Stomach (tissue), 8 donors: ENCODE measurements at regions not wholly inside any gene's neighbourhood (a gene's known extent, or its start where the extent isn't known, plus 50 kb on each side); places are given as distances from the start of the nearest gene placed in this dataset.

Source experiments
- DNase-seq, 2 donors: peaks; one replicate each; pipeline versions ENCODE4 v3.0.0 to v3.0.0-alpha.2; 2013 to 2019
- H3K27ac ChIP-seq, 5 donors: fragments of 200-600 bp in 4 of 5; sonication (generic) in 4 of 5; one replicate each; pipeline ENCODE4 v1.5.1; 2013 to 2019; ENCODE audit warnings: mild to moderate bottlenecking in 1 of 5, moderate library complexity in 1 of 5
- H3K27me3 ChIP-seq, 3 donors: fragments of 200-600 bp; sonication (generic); one replicate each; pipeline ENCODE4 v1.5.1; 2017 to 2019; ENCODE audit warnings: mixed run types in 1 of 3
- H3K36me3 ChIP-seq, 4 donors: fragments of 200-600 bp; sonication (generic); 1 replicate in 3 of 4; 2 replicates in 1 of 4; pipeline ENCODE4 v1.5.1; 2016 to 2019
- H3K4me1 ChIP-seq, 4 donors: fragments of 200-600 bp; sonication (generic); one replicate each; pipeline ENCODE4 v1.5.1; 2016 to 2019
- H3K4me3 ChIP-seq, 4 donors: fragments of 200-600 bp; sonication (generic) in 3 of 4; one replicate each; pipeline ENCODE4 v1.5.1; 2016 to 2019; ENCODE audit warnings: mild to moderate bottlenecking in 1 of 4
- H3K9me3 ChIP-seq, 4 donors: fragments of 200-600 bp; sonication (generic); one replicate each; pipeline ENCODE4 v1.5.1; 2016 to 2019
- EP300 ChIP-seq: sonication (generic); formaldehyde crosslinking; IDR thresholded peaks from one replicate; pipeline ENCODE4 v1.6.1; 2017; ENCODE audit warnings: antibody characterized with exemption
- POLR2A ChIP-seq, 4 donors: fragments of 450-650 bp; IDR thresholded peaks; one replicate each; pipeline ENCODE4 v1.6.1; 2016; ENCODE audit warnings: antibody characterized with exemption in 4 of 4, control low read depth in 2 of 4, mild to moderate bottlenecking in 1 of 4, moderate library complexity in 1 of 4
- POLR2AphosphoS5 ChIP-seq, 3 donors: sonication (generic); formaldehyde crosslinking; IDR thresholded peaks; one replicate each; pipeline ENCODE4 v1.6.1; 2016; ENCODE audit warnings: antibody characterized with exemption in 3 of 3
- WGBS, 5 donors: extraction: QIAGEN DNeasy Blood & Tissue Kit in 3 of 5; methylation state at CpG; one replicate each; pipeline versions ENCODE4 v1.1.5 to v1.1.7; 2013 to 2018; 5-methylcytosine and 5-hydroxymethylcytosine counted together
- intact Hi-C: fragments of 100-400 bp; cut with DNase I; formaldehyde crosslinking; loops from one replicate; pipeline ENCODE4 v1.15.1; 2023; ENCODE audit warnings: low total_unique reads
- TF ChIP-seq, protein P1 (sequence below), 7 experiments: fragments of 450-650 bp in 4 of 7; fragments of 200-600 bp in 3 of 7; sonication (generic) in 3 of 7; IDR thresholded peaks; one replicate each; pipeline ENCODE4 v1.5.1; 2016 to 2019; ENCODE audit warnings: antibody characterized with exemption in 7 of 7, control low read depth in 2 of 7, mild to moderate bottlenecking in 1 of 7
- donor health status: healthy with polysubstance abuse.
- donor health status: Bipolar disorder and iron deficiency.
- donor health status: healthy.

DNA sequence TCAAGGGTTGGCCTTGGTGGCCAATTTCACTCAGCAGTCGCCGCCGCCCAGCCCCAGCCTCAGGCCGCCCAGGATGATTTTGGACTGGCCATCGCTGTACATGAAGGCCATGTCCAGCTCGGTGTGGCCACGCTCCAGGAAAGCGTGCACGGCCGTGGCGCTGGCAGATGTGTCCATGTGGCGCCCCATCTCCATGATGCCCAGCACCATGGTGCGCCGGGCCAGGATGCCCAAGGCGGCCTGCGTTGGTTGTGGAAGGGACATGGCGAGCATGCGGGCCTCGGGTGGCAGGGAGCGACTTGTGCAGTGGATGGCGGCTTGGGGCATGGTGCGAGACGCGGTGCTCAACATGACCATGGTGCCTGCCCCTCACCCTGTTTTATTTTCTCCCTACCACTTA is 55.4 kb downstream of the ZCCHC12 start:
- Histone ChIP-seq H3K4me3 (no peak overlapping the region), H3K36me3 (no peaks in the 10 kb centered on the region), H3K27me3 (no peaks in the 10 kb centered on the region), H3K9me3 (no peaks in the 10 kb centered on the region), H3K27ac (no peak overlapping the region), H3K4me1 (no peaks in the 10 kb centered on the region)
- 93 to 98% (median 94%) methylated on average over 8 to 24 of the region's 24 CpGs for WGBS, 5 donors
- intact Hi-C loops: no loop called here
- TF ChIP-seq POLR2AphosphoS5 (IDR thresholded peaks at IDR 0.05) (no peak), POLR2A (IDR thresholded peaks at IDR 0.05) (no peak), EP300 (no peak)
- TF ChIP-seq, protein P1, sequence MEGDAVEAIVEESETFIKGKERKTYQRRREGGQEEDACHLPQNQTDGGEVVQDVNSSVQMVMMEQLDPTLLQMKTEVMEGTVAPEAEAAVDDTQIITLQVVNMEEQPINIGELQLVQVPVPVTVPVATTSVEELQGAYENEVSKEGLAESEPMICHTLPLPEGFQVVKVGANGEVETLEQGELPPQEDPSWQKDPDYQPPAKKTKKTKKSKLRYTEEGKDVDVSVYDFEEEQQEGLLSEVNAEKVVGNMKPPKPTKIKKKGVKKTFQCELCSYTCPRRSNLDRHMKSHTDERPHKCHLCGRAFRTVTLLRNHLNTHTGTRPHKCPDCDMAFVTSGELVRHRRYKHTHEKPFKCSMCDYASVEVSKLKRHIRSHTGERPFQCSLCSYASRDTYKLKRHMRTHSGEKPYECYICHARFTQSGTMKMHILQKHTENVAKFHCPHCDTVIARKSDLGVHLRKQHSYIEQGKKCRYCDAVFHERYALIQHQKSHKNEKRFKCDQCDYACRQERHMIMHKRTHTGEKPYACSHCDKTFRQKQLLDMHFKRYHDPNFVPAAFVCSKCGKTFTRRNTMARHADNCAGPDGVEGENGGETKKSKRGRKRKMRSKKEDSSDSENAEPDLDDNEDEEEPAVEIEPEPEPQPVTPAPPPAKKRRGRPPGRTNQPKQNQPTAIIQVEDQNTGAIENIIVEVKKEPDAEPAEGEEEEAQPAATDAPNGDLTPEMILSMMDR (IDR thresholded peaks at IDR 0.05): no peak
- no peak for DNase-seq

DNA sequence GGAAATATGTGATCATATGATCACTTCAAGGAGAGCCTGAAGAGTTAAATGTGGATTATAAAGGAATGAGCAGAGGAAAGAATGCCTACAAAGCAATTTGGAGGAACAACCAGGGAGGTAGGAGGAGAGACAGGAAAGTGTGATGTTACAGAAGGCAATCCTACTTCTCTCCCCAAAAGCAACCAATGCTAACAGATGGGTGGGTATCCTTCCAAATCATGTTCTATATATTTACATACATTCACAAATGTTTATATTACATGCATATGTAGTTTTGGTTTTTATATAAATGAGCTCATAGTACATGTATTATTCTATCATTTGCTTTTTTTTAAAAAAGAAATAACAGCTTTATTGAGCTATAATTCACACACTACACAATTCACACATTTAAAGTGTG is 56.0 kb downstream of the ZCCHC12 start:
- Histone ChIP-seq H3K36me3 (no peaks in the 10 kb centered on the region), H3K4me1 (no peaks in the 10 kb centered on the region), H3K9me3 (no peaks in the 10 kb centered on the region), H3K27me3 (no peaks in the 10 kb centered on the region), H3K4me3 (no peak overlapping the region), H3K27ac (no peak overlapping the region)
- DNase-seq: no peak
- TF ChIP-seq EP300 (no peak), POLR2AphosphoS5 (IDR thresholded peaks at IDR 0.05) (no peak), POLR2A (IDR thresholded peaks at IDR 0.05) (no peak)
- TF ChIP-seq, protein P1 (IDR thresholded peaks at IDR 0.05): no peak
- intact Hi-C loops: no loop called here

DNA sequence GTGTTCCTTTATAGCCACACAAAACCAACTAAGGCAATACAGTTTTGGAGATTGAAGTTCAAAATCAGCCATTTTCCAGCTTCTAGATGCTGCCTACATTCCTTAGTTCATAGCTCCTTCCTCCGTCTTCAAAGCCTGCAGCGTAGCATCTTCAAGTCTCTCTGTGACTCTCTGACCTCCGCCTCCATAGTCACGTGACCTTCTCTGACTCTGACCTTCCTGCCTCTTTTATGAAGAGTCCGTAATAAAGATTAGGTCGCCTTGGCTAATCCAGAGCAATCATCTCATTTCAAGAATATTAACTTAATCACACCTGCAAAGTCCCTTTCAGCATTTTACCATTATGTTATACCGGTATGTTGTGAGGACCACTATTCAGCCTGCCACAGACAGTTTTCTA is 60.4 kb downstream of the ZCCHC12 start:
- no peaks in the 10 kb centered on the region for H3K27me3 ChIP-seq
- no peak for DNase-seq
- H3K4me1 ChIP-seq: no peaks in the 10 kb centered on the region
- no peak overlapping the region for H3K4me3 ChIP-seq
- no peaks in the 10 kb centered on the region for H3K9me3 ChIP-seq
- H3K27ac ChIP-seq: no peak overlapping the region
- TF ChIP-seq POLR2AphosphoS5 (IDR thresholded peaks at IDR 0.05) (no peak), EP300 (no peak), POLR2A (IDR thresholded peaks at IDR 0.05) (no peak)
- TF ChIP-seq, protein P1 (IDR thresholded peaks at IDR 0.05): no peak
- H3K36me3 ChIP-seq: no peaks in the 10 kb centered on the region
- intact Hi-C loops: no loop called here
- 77 to 96% (median 88%) methylated on average over 7 of the region's 7 CpGs for WGBS, 5 donors

DNA sequence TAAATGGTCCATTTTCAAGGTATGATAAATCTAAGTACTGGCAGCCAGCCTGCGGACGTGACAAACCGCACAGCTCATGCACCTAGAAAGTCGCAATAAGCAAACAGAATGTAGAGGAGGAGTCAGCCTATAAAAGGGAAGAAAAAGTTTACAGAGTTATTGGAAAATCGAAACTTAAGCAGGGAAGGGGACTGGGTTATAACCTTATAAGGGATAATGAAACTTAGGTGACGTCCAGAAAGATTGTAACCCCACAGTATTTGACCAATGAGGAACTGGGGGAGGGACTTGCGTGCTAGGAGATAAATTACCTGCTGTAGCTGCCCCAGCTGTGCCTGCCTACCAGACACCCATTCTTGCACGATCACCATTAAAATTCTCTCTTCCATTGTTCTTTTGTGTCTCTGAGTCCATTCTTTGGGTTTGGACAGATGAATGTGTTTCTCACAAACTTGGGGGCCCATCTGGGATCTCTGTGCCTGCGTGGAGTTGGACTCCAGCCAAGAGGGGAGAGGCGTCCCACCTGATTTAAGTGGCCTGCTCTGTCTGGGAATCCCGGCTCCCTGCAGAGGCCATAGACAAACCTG is 61.0 kb downstream of the ZCCHC12 start:
- Histone ChIP-seq H3K27me3 (no peaks in the 10 kb centered on the region), H3K4me3 (peak overlapping the region in 1 of 4 donors; percentile 13), H3K27ac (no peak overlapping the region), H3K9me3 (no peaks in the 10 kb centered on the region), H3K4me1 (no peaks in the 10 kb centered on the region), H3K36me3 (no peaks in the 10 kb centered on the region)
- peak in 1 of 2 donors; percentile 5 for DNase-seq
- 48 to 69% (median 62%) methylated on average over 8 to 11 of the region's 11 CpGs for WGBS, 5 donors
- intact Hi-C loops: no loop called here
- TF ChIP-seq POLR2A (IDR thresholded peaks at IDR 0.05): no peak
- no peak for TF ChIP-seq EP300
- TF ChIP-seq, protein P1 (IDR thresholded peaks at IDR 0.05): no peak
- no peak for TF ChIP-seq POLR2AphosphoS5 (IDR thresholded peaks at IDR 0.05)
